Stimulated activated CD4-positive, alpha-beta T cell treated with anti-CD3 and anti-CD28 coated beads, Interleukin-4, amount 100 ng/mL, for 48 hours (primary cell): ENCODE measurements at regions not wholly inside any gene's neighbourhood (a gene's known extent, or its start where the extent isn't known, plus 50 kb on each side); places are given as distances from the start of the nearest gene placed in this dataset.

Experiments used
- DNase-seq, 2 donors: peaks; one replicate each; pipeline ENCODE4 v3.0.0-alpha.2; 2020; ENCODE audit warnings: low read depth in 2 of 2

GRCh38 chr4:79025170-79025569, 85.9 kb upstream of the PAQR3 start:
- DNase-seq: no peak

DNA sequence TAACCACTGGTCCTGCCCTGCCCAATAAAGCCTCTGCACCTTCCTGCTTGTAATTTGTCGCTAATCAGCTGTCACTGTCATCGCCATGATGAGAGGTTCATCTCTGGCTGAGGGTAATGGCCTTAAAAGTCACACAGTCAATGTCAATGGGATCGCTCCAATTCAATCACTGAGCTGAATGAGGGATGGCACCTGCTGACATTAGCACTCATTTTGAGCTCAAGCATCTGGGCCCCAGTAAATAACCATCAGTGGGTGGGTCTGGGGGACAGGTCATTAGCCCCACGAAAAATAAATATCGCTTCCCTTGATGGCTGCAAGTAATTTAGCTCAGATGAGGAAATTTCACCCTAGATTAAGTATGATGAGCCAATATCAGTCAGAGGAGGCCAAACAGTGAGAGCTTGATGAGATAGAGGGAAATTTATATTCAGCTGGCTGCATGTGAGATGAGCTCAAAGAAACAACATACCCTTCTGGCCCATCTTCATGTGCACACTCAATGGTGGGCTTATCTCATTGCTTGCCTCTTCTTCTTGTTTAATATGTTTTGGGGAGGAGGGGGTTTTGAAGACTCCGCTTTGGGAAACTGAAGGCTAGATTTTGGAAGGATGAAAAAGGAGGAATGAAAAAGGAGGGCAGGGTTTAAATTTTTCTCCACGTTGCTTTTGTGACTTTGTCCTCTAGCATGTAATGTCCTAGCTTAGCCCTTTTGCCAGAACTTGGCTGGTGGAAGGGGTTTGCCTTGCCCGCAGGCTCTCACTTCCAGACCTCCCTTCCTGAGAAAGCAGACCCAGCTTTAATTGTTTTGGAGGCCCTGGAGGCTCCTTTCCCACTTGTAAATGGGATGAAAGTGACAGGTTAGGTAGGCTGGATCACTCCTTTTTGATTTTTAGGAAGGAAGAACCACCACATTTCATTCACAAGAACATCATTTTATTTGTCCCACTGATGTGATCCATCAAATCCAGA, 84.8 kb upstream of the PAQR3 start:
- DNase-seq: no peak

- DNase-seq: no peak
These were observed 83.3 kb upstream of the PAQR3 start for GRCh38 chr4:79022529-79022928.

DNA sequence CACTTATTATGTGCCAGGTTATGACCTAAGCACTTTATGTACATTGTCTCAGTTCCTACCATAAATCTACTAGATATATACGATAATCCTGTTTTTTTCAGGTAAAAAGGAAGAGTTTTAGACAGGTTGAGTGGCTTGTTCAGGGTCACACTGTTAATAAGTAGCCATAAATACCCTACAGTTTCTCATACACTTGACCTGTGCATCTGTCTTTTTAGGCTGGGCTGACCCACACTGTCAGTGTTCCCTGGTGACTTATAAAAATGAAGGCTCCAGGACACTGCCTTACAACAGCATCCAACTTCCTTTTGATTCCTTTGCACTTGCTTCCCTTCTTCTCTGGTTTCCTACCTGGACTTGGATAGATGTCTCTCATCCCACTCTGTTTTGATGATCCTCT, 78.2 kb upstream of the PAQR3 start:
- no peak for DNase-seq

DNA sequence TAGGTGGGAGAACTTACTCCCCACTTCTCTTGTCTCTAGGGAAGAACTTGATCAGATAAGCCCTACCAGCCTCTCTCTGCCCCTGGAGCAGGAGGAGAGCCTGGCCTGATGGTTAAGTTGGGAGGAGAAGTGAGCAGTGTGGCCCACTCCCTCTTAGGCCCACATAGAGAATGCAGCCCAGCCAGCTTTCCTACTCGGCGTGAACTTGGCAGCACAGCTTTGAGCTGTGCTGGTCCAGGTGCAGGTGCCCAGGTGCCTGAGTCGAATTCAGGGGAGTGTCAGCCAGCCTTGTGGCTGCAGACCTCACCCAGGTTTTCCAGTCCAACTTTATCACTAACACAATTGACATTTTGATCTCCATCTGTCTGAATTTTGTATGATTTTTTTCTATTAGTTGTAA, 77.6 kb upstream of the PAQR3 start:
- DNase-seq: no peak

GRCh38 chr4:79015411-79015810, 76.2 kb upstream of the PAQR3 start:
- DNase-seq: no peak

DNA sequence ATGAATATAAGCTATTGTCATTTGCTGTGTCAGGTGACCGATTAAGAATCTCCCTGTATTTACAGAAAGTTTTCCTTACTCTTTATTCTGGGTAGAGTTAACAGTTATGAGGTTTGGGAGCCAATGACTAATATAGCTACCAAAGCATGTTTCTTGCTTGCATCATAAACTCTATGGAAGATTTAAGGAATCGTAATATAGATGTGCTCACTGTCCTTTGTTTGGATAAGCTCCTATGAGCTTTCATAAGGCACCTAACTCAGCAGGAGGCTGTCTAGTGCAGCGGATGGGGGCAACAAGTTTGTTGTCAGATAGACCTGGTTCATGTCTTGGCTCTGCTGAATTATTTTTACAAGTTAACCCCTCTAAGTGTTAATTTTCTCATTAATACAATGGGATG, 75.0 kb upstream of the PAQR3 start:
- DNase-seq: no peak

- no peak for DNase-seq
These were observed 74.5 kb upstream of the PAQR3 start for GRCh38 chr4:79013756-79014155.

DNA sequence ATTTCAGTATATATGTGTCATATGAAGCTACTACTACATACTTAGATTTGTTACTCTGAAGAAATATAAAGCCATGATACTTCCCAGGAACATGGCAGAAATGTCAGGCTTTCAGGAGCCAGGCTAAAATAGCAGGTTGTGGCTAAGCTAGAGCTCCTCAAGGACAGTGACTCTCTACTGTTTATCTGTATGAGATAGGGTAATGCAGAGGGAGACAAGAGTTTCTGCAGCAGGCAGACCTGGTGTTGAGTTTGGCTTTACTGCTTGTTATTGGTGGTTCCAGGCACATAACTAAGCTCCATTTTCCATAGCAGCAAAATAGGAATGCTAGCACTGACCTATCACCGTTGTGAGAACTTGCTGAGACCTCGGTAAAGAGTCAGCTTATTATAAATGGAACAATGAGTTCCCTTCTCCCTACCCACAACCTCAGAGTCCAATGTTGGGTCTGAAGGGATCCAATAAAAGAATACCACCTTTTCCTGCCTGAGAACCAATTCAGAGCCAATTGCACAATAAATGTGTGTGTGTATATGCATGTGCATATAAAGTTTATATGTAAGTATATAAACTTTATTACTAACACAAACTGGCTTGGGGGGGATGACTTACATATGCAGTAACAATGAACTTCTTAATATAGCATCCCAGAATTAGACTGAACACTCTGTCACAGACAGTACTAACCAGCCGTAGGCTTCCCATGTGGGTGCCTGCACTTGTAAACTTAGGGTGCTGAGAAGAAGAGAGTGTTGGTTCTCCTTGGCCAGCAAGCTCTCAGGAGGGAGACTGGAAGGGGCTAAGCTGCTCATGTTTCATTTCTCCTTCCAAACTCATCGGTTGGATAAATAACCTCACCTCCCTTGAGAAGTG, 51.9 kb upstream of the PAQR3 start:
- no peak for DNase-seq

GRCh38 chr4:78989697-78990270, 50.5 kb upstream of the PAQR3 start:
- DNase-seq: no peak
